ENCODE measurements at regions not wholly inside any gene's neighbourhood (a gene's known extent, or its start where the extent isn't known, plus 50 kb on each side); places are given as distances from the start of the nearest gene placed in this dataset.
A peak's percentile ranks its signal among the peaks of the same experiment; 100 is the strongest.

DNA sequence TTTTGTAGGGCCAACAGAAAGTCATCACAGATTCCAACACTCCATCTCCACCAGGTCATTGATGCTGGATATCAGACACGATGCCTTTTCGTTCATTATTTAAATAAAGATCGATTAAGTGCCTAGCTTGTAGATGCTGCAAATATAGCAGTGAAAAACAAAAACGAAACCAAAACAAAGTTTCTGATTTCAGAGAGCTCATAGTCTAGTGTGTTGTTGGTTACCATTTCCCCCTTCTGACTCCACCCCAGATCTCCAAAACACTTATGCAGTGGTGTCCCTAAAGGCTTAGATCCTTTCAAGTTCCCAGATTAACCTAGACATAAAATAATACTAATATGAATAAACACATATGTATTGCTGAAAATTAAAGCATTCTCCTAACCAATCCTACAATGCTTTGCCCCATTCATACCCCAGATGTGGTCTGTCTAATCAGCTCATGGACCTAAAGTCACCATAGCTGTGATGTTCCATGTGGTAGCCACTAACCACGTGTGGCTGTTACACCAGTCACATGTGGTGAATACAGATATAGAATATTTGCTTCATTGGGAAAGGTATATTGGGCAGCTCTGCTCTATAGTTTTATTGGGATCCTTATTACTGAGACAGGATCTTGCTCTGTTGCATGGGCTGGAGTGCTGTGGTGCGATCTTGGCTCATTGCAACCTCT, 787.2 kb downstream of the TDRD15 start:
- no peak for DNase-seq

DNA sequence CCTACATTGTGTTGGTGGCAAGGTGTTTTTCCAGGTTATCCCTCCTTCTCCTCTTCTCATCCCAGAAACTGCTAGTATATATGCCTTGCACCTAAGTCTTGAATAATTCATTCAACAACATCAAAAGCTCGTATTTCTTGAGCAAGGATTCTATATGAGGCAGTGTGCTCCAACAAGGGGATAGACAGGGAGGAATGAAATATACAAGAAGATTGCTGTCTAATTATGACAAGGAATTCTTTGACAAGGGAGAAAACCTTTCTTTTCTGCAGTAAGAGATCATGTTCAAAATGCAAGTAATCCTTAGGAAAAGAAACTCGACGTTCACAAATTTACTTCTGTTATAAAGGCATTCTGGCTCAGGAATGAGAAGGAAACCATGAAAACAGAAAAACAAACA, 788.6 kb downstream of the TDRD15 start:
- DNase-seq: no peak

DNA sequence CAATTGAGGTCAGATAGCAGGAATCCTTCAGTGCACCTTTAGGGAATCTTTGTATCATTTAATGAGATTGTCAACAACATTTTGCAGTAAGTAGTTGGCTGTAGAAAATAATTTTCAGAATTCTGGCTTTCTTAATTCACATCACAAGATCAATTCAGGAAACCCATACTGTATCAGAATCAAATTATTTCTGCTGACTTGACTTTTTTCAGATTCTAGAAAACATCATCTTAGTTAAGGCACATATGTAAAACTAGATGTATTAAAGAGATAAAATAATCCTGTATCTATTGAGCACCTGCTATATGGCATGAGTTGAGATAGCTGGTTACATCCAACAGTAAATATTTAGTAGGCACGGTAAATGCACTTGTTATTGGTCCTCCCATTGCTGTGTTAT, 791.4 kb downstream of the TDRD15 start:
- no peak for DNase-seq

DNA sequence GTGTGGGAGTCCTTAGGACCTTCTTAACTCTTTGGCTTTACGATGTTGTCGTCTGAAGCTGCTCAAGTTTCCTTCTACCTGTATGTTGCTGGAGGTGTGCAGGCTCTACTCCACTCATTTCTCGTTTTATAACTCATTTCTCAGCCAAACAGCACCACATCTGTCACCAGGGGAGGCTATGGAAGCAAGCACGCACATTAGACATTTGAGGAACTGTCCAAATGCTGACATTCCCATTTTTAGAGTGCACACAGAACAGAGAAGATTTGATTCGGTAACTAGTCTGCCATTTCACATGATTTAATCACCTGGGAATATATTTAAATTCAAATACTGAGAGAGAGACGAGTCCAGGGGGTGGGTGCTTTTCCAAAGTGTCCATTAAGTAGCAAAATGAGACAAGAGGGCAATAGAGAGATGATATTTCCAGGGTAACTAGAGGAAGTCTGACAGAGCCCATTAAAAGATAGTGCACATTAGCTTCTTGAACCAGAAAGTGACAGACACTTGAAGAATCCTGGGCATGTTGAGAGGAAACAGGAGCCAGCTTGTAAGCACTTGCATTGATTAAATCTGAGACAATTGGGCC, 793.3 kb downstream of the TDRD15 start:
- no peak for DNase-seq

DNA sequence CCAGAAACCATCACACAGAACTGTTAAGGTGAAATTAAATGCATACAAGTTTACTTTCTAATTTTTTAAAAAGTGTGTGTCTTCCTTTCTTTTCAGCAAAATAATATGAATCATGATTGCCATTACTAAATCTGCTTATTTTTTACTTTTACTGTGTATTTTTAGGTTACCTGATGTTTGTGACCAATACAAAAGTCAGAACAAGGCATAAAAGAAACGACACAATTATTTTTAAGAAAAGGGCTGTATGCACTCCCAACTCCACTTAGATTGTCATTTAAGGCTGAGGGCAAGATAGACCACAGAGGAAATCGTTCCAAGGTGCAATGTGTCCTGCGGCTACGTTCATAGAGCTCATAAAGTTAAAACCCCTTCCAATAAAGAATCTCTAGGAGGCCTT, 797.0 kb downstream of the TDRD15 start:
- DNase-seq: no peak

DNA sequence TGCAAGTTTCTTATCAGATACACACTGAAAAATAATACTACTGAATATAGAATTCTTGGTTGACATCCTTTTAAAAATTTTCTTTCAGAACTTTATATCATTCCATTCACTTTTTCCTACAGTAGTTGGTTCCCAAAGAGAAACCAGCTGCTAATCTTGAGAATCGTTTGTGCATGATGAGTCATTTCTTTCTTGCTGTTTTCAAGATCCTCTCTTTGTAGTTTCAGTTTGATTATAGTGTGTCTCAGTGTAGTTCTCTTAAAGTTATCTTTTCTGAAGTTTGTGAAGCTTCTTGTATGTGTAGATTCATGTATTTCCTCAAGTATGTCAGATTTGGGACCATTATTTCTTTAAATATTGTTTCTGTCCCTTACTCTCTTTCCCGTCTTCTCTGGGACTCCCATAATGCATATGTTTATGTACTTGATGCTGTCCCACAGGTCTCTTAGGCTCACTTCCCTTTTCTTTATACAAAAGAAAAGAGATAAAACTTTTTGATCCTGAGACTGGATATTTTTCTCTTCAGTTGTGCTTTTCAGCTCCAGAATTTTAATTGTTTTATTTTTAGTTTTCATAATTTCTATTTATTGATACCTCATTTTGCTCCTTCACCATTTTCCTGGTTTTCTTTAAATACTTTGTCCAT, 801.0 kb downstream of the TDRD15 start:
- peak; percentile 48 for DNase-seq

DNA sequence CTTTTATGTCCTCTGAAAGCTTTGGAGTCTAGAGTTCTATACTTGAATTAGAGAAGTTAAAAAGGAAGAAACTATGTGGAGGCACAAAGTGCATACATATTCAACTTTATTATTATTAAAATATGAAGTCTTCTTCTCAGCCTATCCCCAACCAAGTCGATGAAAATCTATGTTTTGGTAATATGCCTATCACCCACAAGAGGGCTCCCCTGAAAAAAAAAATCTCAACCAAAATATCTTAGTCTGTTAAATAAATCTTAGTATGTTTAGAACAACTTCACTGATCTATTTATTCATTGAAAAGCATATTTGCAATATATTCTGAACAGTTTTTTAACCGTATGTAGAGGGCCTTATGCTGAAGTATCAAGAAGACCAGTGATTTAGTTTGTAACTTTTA, 804.5 kb downstream of the TDRD15 start:
- no peak for DNase-seq

DNA sequence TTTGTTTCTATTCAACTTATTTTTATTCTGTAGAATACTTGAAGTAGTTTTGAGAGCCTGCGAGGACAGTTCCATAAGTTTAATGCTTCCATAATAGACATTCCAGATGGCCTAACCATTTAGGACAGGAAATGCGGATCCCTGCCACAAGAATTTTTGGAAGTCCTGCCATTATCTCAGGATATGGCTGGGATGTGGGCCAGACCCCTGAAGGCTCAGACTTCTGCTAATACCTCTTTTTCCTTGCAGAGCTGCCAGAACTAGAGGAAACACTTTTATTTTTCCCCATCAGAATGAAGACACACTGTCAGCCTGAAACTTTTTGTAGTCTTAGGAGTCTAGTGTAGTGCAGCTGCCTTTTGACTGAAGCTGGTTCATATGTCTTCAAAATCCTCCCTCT, 806.5 kb downstream of the TDRD15 start:
- no peak for DNase-seq

DNA sequence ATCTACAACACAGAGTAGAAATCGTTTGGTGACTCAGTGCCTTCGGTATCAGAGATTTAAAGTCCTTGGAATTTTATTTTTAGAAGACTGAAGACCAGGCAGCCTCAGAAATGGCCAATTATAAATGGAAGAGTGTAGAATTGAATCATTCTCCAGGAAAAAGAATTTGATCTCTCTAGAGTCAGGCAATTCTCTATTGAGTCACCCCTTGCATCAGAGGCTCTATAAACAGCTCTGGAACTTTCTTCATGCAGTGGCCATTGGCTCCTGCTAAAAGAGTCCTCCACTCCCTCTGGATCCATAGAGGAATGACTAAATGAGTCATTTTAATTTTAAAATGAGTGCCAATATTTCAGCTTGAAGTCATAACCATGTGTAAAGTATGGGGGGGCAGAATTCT, 816.2 kb downstream of the TDRD15 start:
- no peak for DNase-seq

DNA sequence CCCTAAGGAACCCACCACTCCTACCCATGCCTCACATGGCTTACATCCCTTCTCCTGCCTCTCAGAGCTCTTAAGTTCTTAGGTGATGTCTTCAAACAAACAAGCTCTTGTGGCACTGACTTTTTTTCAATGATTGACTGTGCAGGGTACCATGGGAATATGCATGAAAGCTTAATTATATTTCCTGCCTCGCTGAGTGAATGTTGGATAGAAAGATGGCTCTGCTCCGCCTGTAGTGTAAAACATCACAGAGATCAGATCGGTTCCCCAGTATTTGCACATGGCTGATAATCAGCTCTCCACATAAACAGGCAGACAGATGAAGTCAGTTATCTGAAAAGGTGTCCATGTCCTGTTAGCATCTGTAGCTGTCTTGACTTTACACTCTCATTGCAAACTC, 820.8 kb downstream of the TDRD15 start:
- DNase-seq: no peak

DNA sequence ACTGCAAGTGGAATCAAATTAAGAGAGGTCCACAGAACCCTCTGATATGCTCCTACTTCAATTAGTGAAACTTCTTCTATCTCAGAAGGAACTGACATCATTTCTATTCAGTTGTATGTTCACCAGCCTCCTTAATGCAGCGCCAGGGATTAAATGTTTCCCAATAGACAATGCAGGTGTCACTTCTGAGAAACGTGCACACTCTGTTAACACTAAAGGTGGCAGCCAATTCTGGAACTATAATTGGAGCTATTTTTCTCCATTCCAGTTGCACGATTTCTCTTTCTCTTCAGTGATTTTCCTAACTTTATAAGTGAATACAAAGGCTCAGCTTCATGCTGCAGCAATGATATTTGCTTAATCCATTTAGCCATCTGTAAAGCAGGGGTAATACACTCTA, 821.9 kb downstream of the TDRD15 start:
- DNase-seq: no peak

DNA sequence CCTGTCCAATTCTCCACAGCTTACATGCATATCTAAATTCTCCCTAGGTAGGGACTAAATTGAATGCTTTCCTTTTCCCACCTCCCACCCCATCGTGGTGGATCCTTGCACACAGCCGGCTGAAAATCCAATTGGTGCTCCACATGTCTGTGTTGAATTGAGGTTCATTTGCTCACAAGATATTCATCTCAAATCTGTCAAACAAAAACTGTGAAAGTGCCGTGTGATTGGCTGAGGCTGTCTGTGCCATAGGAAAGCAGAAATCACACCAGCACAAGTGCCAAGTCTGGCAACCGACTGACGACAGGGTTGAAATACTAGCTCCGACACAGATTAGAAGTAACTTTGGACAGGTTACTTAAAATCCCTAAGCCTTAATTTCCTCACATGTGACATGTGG, 823.3 kb downstream of the TDRD15 start:
- no peak for DNase-seq

DNA sequence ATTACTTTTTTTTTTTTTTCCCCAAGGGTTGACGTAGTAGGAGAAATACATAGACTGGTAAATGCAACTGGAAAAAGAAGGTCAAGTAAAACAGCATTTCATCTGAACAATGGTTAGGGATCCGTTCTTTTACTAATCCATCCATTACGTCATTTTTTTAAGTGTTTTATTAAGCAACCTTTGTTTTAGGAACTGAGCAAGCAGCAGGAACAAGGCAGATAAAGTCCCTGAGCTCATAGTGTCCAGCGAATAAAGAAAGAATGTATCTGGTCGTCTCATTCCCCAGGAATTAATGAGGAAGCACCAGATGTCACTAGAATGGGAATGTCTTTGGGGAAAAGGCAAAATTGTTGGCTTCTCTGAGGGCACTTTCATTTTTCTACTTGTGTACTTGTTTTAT, 842.4 kb downstream of the TDRD15 start:
- DNase-seq: no peak

DNA sequence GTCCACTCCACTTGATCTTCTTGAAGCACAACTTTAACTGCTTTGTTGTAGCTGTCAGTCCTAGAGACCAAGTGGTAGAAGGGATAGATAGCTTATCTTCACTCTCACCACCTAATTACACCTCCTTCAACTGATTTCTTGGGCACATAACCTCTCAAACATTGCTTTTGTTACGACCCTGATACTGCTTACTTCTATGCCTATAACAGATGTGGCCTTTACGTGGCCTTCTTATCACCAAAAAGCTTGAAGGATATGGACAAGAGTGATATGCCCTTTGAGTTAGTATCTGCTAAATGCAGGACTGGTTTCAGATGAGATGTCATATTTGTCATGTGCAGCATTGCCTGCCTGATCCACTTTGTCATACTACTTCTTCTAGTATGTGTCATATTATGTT, 847.2 kb downstream of the TDRD15 start:
- DNase-seq: no peak

DNA sequence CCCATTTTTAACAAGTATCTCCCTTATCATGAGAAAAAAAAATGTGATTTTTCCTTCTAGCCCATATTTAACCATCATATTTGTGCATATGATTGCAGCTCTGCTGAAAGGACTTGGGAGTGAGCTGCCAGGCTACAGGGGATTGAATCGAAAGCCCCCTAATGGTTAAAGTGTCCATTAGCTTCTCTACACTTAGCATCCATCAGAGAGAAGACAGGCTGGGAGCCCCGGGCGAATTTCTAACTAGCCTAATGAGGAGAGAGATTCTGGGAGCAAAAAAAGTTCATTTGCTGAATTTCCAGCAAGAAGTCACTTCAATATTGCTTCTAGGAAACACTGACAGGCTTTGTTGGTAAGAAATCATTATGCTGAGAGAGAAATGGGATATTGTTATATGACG, 848.8 kb downstream of the TDRD15 start:
- DNase-seq: no peak

DNA sequence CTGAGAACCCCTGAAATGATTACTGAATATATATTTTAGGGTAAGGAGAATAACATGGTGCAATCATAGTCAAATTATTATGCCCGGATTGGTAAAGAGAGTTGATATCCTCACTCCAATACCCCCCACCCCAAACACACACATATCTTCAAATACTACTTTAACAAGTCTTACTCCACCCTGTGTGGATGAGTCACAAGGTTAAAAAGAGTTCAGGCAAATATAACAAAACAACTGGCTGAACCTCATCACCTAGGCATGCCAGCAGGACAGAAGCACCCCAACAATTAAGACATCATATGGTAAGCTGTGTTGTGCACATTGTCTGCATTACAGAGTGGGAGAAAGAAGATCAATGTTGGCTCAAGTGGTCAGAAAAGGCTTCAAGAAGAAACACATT, 857.4 kb downstream of the TDRD15 start:
- no peak for DNase-seq

DNA sequence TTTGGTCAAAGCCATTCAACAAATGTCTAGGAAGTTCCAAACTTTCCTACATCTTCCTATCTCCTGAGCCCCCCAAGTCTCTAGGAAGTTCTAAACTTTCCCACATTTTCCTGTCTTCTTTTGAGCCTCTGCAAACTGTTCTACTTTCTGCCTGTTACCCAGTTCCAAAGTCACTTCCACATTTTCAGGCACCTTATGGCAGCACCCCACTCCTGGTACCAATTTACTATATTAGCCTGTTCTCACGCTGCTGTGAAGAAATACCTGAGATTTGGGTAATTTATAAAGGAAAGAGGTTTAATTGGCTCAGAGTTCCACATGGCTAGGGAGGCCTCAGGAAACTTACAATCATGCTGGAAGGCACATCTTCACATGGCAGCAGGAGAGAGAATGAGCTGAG, 869.2 kb downstream of the TDRD15 start:
- no peak for DNase-seq

DNA sequence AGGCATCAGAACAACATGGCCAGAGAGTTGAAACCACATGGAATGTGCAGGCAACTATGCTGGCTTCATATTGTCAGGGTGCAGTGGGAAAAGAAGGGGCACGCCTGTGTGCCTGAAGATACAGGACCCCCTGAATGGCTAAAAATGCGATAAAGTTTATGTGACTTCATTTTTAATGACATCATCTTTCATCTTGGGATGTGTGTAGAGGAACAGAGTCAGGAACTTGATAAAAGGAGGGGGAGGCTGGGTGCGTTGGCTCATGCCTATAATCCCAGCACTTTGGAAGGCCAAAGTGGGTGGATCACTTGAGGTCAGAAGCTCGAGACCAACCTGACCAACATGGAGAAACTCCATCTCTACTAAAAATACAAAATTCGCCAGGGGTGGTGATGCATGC, 872.6 kb downstream of the TDRD15 start:
- no peak for DNase-seq

DNA sequence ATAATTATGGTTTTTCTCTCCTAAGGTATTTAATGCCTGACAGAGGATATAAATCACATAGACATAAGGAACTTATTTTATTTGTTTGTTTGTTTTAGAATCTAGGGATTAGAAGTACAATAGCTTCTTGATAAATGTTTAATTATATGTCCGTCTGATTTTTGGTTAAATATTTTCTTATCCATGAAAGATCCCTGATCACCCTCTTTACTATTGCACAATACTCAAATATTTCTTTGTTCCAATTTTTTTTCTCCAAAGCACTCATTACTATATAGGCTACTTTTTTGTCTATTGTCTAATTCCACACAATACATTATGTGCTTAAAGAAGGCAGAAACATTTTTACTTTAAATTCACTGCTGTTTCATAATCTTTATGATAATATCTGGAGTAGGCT, 875.8 kb downstream of the TDRD15 start:
- no peak for DNase-seq

DNA sequence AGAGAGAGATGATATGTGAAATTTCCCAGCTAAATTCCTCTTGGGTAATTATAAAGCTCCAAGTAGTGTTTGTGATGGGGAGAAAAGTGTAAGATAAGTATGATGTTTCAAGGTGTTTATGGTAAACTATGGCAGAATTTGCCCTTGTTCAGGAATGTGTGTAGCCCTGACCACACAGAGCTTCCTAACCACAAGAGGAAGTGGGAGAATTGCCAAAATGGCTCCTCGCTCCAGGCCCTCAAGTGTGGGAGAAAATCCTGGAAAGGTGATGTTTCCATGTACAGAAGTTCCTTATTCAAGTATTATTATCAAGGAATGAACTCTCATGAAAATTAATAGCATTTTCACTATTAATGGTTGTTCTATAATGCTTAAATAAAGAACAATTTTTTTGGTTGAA, 878.3 kb downstream of the TDRD15 start:
- no peak for DNase-seq

DNA sequence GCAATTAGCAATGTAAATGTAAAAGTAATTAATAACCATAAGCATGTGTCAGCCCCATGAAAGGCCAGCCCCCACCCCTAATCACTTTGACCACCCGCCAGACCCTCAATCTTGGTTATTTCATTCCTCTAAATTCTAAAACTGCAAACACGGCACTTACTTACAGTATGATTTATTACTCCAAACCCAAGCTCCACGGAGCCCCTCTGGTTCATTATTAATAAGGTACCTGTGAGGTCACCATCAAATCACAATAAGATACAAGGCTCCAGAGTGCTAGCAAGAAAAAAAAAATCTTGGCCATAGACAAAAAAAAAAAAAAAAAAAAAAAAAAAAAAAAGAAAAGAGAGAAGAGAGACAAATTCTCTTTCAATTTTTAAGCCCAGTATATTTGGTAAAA, 879.5 kb downstream of the TDRD15 start:
- no peak for DNase-seq

DNA sequence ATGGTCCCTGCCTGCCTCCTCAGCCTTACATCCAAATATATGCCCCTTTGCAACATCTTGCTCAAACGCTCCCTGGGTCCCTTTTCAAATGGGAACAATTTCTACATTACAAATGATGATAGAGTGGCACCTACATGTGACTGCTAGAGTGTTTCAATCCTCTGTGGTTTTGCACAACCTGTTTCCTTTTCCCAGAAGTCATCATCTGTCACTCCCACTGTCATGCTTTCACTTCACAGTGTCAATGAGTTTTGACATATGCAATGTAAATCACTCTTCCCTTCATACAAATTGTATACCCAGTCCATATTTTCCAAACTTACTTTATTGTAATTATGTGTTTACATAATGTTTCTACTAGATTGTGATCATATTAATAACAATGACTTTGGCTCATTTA, 887.3 kb downstream of the TDRD15 start:
- DNase-seq: no peak

DNA sequence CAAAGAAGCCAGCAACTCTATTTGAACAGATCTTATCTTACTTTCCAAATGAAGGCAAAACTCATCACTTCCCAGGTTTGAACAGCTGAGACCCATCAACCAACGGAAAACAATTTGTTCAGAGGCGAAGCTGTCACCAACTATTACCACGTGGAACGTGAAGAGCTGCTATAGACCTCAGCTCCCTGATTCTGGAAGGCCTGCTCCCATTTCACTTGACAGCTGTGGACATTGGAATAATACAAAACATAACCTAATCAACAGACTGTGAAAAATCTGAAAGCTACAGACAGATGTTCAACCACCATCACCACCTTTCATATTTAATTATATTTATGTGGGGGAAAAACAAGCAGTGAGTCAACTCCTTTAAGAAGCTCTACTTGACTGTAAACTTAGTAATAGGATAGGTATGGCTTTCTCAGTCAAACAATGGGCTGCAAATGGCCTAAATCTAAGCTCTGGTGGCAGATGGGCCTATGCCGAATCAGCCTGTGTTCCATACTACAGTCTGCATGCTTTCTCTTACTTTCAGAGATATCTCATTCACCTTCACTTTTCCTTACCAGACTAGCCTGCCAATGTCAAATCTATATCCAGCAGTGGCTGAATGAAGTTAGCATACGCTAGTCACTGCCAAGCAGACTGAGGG, 896.4 kb downstream of the TDRD15 start:
- DNase-seq: no peak

DNA sequence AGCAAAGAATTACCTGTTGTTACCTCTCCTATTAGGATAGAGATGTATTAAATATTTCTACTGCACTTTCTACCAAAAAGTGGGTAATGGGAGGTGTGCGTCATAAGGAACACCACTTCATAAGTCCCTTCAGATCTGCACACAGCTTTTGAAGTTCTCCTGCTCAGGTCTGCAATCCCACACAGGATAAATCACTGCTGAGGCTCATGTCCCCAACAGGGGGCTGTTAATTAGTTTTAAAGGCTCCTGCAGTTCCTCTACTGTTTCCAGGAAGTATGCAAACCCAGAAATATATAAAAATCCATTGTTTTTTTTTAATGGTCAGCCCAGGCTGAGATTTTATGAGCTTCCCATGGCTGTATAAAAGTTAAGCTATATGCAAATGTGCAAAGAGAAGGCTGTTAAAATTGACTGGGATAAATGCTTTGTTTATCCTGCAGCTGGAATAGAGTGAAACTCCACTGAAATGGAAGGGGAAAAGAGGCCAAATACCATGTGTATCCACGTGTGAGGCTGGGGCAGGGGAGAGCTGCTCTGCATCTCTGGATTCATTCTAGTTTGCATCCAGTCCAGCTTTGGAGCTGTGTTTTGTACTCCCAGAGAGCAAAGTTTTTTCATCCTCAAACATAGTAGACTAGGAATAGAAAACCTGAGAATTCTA, 903.7 kb downstream of the TDRD15 start:
- no peak for DNase-seq

Data from activated CD4-positive, alpha-beta T cell treated with anti-CD3 and anti-CD28 coated beads, Interleukin-10, Interleukin-2, amounts not matched to agents 100 ng/mL and 50 ng/mL, durations not matched to agents 16 hours and 8 hours (primary cell).